Upper lobe of left lung (tissue), 6 donors: ENCODE measurements at regions not wholly inside any gene's neighbourhood (a gene's known extent, or its start where the extent isn't known, plus 50 kb on each side); places are given as distances from the start of the nearest gene placed in this dataset.

Source experiments
- ATAC-seq, 2 donors: fragments of 200-7000 bp; cut with Tn5 transposase; one replicate each; pipeline ENCODE4 v1.9.1; 2022; ENCODE audit warnings: mild to moderate bottlenecking in 2 of 2, moderate library complexity in 2 of 2; ENCODE audit not compliant: low FRiP score in 2 of 2
- DNase-seq, 2 donors: peaks; one replicate each; pipeline ENCODE4 v3.0.0-alpha.2; 2019 to 2020
- H3K27ac ChIP-seq, 4 donors: fragments of 200-600 bp; sonication (generic); one replicate each; pipeline ENCODE4 v1.5.1; 2016 to 2019
- H3K27me3 ChIP-seq, 4 donors: fragments of 200-600 bp; sonication (generic); one replicate each; pipeline ENCODE4 v1.5.1; 2017 to 2019
- H3K36me3 ChIP-seq, 4 donors: fragments of 200-600 bp; sonication (generic); one replicate each; pipeline ENCODE4 v1.5.1; 2016 to 2019
- H3K4me1 ChIP-seq, 4 donors: fragments of 200-600 bp; sonication (generic); one replicate each; pipeline ENCODE4 v1.5.1; 2018 to 2019
- H3K4me3 ChIP-seq, 4 donors: fragments of 200-600 bp; sonication (generic); one replicate each; pipeline ENCODE4 v1.5.1; 2017 to 2019; ENCODE audit warnings: mild to moderate bottlenecking in 2 of 4, moderate library complexity in 1 of 4
- H3K9me3 ChIP-seq, 4 donors: fragments of 200-600 bp; sonication (generic); one replicate each; pipeline ENCODE4 v1.5.1; 2018 to 2019
- EP300 ChIP-seq, 4 donors: sonication (generic); formaldehyde crosslinking; IDR thresholded peaks; one replicate each; pipeline ENCODE4 v1.5.1; 2017; ENCODE audit warnings: antibody characterized with exemption in 4 of 4, control low read depth in 2 of 4
- POLR2A ChIP-seq, 4 donors: fragments of 450-650 bp; IDR thresholded peaks; one replicate each; pipeline ENCODE4 v1.5.1; 2016 to 2017; ENCODE audit warnings: antibody characterized with exemption in 4 of 4, mild to moderate bottlenecking in 2 of 4
- POLR2AphosphoS5 ChIP-seq, 2 donors: sonication (generic); formaldehyde crosslinking; IDR thresholded peaks; one replicate each; pipeline ENCODE4 v1.5.1; 2017; ENCODE audit warnings: antibody characterized with exemption in 2 of 2
- WGBS, 2 donors: methylation state at CpG; one replicate each; pipeline ENCODE4 v1.1.5; 2017 to 2018; 5-methylcytosine and 5-hydroxymethylcytosine counted together
- TF ChIP-seq, protein P1 (sequence below), 6 experiments: fragments of 450-650 bp in 4 of 6; fragments of 200-600 bp in 2 of 6; sonication (generic) in 2 of 6; IDR thresholded peaks; one replicate each; pipeline ENCODE4 v1.5.1; 2016 to 2019; ENCODE audit warnings: antibody characterized with exemption in 6 of 6
- donor health status: DM: no; HTN: no; CAD: no; lungs with moderate emphysema.
- donor health status: DM: no; HTN: yes; CAD: no; lungs with severe emphysema.

DNA sequence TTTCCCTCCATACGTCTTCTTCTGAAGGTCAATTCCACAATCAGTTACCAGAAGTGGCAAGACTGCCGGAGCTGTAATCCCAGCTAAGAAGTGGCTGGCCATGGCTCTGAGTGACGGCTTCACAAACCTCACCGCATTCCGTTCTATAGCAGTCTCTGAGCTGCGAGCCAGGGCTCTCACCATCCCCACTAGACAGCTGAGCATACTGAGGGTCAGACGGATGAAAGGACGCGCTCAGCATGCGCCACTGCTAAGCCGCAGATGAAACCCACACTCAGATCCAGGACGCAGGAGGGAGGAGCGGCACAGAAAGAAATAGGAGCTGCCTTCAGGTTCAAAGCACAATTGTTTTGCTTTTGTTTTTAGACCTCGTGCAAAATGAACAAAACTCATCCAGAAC is 97.9 kb downstream of the ANKRD60 start:
- H3K4me1 ChIP-seq, result peaks cover 0 to 7% (median 5%) of the 10 kb centered on the region in 4 donors
- peaks cover 0 to 3% (median 0%) of the 10 kb centered on the region in 4 donors for H3K27me3 ChIP-seq
- H3K9me3 ChIP-seq, result no peaks in the 10 kb centered on the region
- H3K27ac ChIP-seq, result peak overlapping the region in 2 of 4 donors; percentile 37
- H3K36me3 ChIP-seq, result no peaks in the 10 kb centered on the region
- DNase-seq (no peak), ATAC-seq (no peak)
- H3K4me3 ChIP-seq, result no peak overlapping the region
- no peak for TF ChIP-seq POLR2A (IDR thresholded peaks at IDR 0.05)
- WGBS, 2 donors, result 84 to 88% methylated on average over 14 of the region's 14 CpGs

DNA sequence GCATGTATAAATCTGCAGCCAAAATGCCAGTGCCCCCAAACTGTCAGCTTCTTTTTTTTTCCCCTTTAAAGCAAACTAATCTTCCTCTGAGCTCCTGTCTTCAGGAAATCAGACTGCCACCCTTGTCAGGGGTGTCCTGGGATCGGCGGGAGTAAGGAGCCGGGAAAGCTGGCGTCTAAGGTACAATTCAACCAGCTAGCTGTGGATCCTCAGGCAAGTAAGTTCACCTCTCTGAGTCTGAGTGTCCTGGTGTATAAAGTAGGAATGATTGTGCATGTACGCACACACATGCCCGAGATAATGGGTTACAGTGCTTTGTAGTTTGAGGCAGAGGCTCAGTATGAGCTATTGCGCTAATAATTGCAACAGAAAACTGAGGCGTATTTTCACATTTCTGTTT is 98.3 kb downstream of the ANKRD60 start:
- ATAC-seq (no peak), DNase-seq (no peak)
- peaks cover 0 to 6% (median 4%) of the 10 kb centered on the region in 4 donors for H3K4me1 ChIP-seq
- TF ChIP-seq POLR2AphosphoS5 (IDR thresholded peaks at IDR 0.05) (no peak), POLR2A (IDR thresholded peaks at IDR 0.05) (no peak), EP300 (IDR thresholded peaks at IDR 0.05) (no peak)
- TF ChIP-seq, protein P1, sequence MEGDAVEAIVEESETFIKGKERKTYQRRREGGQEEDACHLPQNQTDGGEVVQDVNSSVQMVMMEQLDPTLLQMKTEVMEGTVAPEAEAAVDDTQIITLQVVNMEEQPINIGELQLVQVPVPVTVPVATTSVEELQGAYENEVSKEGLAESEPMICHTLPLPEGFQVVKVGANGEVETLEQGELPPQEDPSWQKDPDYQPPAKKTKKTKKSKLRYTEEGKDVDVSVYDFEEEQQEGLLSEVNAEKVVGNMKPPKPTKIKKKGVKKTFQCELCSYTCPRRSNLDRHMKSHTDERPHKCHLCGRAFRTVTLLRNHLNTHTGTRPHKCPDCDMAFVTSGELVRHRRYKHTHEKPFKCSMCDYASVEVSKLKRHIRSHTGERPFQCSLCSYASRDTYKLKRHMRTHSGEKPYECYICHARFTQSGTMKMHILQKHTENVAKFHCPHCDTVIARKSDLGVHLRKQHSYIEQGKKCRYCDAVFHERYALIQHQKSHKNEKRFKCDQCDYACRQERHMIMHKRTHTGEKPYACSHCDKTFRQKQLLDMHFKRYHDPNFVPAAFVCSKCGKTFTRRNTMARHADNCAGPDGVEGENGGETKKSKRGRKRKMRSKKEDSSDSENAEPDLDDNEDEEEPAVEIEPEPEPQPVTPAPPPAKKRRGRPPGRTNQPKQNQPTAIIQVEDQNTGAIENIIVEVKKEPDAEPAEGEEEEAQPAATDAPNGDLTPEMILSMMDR (IDR thresholded peaks at IDR 0.05), result no peak
- no peaks in the 10 kb centered on the region for H3K36me3 ChIP-seq
- peaks cover 0 to 3% (median 0%) of the 10 kb centered on the region in 4 donors for H3K27me3 ChIP-seq
- WGBS, 2 donors, result 94% methylated on average over 8 of the region's 8 CpGs
- H3K4me3 ChIP-seq, result no peak overlapping the region
- no peak overlapping the region for H3K27ac ChIP-seq
- H3K9me3 ChIP-seq, result no peaks in the 10 kb centered on the region

- ATAC-seq, result peak in 1 of 2 donors; percentile 54
- H3K36me3 ChIP-seq, result no peaks in the 10 kb centered on the region
- TF ChIP-seq EP300 (IDR thresholded peaks at IDR 0.05) (no peak), POLR2A (IDR thresholded peaks at IDR 0.05) (no peak), POLR2AphosphoS5 (IDR thresholded peaks at IDR 0.05) (no peak)
- TF ChIP-seq, protein P1 (IDR thresholded peaks at IDR 0.05), result no peak
- peaks cover 0 to under 1% (median 0%) of the 10 kb centered on the region in 4 donors for H3K27me3 ChIP-seq
- H3K4me1 ChIP-seq, result peaks cover 0 to 6% (median 4%) of the 10 kb centered on the region in 4 donors
- 61 to 74% methylated on average over 8 to 13 of the region's 13 CpGs for WGBS, 2 donors
- no peaks in the 10 kb centered on the region for H3K9me3 ChIP-seq
- no peak overlapping the region for H3K27ac ChIP-seq
- peak in 1 of 2 donors; percentile 50 for DNase-seq
- no peak overlapping the region for H3K4me3 ChIP-seq
Observed at GRCh38 chr20:58129721-58130151, 98.7 kb downstream of the ANKRD60 start.

DNA sequence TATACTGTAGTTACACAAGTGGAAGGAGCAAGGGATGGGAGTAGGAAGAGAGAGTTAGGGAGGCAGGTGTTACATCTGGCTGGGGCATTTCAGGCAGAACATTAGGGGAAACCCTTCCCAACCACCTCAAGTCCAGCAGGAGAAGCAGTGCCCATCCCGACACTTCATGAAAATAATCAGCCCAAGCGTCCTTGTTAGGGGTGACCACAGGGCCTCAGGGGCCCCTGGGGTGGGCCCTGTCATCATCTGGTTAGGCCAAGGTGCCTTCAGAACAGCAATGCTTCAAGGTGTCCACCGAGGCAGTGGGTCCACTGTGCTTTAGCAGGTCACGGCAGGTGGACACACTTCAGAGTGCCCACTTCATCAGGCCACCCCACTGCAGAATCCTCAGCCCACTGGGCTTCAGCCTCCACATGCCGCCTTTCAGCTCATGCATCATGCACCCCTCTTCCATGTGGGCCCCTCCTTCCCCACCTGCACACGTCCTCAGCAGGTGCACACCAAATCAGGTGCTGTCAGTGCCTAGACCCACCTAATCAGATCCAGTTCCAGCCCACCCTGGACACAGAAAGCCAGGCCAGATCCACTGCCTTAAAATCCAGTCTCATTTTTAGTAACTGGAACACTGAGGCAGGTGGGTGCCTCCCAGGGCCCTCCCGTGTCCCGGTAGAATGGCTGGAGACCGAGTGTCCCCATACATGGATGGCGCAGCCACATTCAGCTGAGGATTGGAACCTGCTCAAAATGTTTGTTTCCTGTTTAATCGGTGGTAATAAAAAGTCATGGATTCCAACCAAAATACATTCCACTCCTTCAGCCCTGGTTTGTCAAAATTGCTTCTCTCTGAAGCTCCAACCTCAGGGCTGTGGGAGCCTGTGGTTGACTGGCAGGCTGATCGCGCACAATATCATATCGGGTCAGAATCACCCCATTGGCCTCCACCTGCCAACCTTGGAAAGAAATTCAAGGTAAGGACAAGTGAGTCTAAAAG is 99.5 kb downstream of the ANKRD60 start:
- ATAC-seq, result no peak
- no peak overlapping the region for H3K27ac ChIP-seq
- WGBS, 2 donors, result 81 to 83% methylated on average over 12 to 14 of the region's 14 CpGs

DNA sequence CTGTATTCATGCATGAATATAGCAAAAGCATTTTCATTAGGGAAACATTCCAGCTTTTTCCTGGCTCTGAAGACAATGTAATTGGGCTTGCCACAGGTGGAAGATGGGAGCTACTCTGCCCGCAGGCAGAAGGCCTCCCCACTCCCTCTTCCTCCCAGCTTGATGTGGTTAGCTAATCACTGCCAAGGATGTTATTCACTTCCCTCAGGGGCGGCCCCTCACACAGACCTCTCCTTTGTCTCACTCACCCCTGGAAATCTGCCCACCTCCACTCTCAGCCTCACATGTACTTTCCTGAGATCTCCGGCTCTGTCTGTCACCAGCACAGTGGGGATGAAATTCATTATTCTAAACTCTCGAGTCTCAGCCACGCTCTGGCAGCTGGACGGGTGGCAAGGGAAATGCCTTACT is 100.7 kb downstream of the ANKRD60 start:
- H3K4me3 ChIP-seq, result no peak overlapping the region
- no peaks in the 10 kb centered on the region for H3K27me3 ChIP-seq
- no peak overlapping the region for H3K27ac ChIP-seq
- DNase-seq, result no peak
- TF ChIP-seq POLR2AphosphoS5 (IDR thresholded peaks at IDR 0.05) (no peak), POLR2A (IDR thresholded peaks at IDR 0.05) (no peak), EP300 (IDR thresholded peaks at IDR 0.05) (no peak)
- H3K9me3 ChIP-seq, result no peaks in the 10 kb centered on the region
- no peaks in the 10 kb centered on the region for H3K36me3 ChIP-seq
- peak in 1 of 2 donors; percentile 71 for ATAC-seq
- peaks cover 0 to 6% (median 4%) of the 10 kb centered on the region in 4 donors for H3K4me1 ChIP-seq
- WGBS, 2 donors, result 26 to 30% methylated on average over 6 of the region's 6 CpGs

More for the DNA sequence above, 99.5 kb downstream of the ANKRD60 start:
- H3K9me3 ChIP-seq, result no peaks in the 10 kb centered on the region
- no peaks in the 10 kb centered on the region for H3K27me3 ChIP-seq
- peaks cover 0 to 6% (median 4%) of the 10 kb centered on the region in 4 donors for H3K4me1 ChIP-seq
- no peak for TF ChIP-seq EP300 (IDR thresholded peaks at IDR 0.05)
- TF ChIP-seq POLR2AphosphoS5 (IDR thresholded peaks at IDR 0.05), result no peak
- TF ChIP-seq, protein P1 (IDR thresholded peaks at IDR 0.05), result no peak
- TF ChIP-seq POLR2A (IDR thresholded peaks at IDR 0.05), result no peak
- no peaks in the 10 kb centered on the region for H3K36me3 ChIP-seq
- no peak overlapping the region for H3K4me3 ChIP-seq
- DNase-seq, result no peak
